LNCaP clone FGC (cell line): ENCODE measurements at regions not wholly inside any gene's neighbourhood (a gene's known extent, or its start where the extent isn't known, plus 50 kb on each side); places are given as distances from the start of the nearest gene placed in this dataset.

Source experiments
- DNase-seq: peaks from one replicate; pipeline ENCODE4 v3.0.0-alpha.2; 2011; ENCODE audit warnings: low read depth
- H3K4me3 ChIP-seq: 2 replicates; pipeline ENCODE4 v1.5.1; 2011; ENCODE audit warnings: mild to moderate bottlenecking, low read depth, low read length, control low read depth
- TF ChIP-seq, protein P1 (sequence below): IDR thresholded peaks from 2 replicates; pipeline ENCODE4 v1.5.1; 2012; ENCODE audit warnings: mild to moderate bottlenecking; ENCODE audit not compliant: control insufficient read depth, insufficient read depth; ENCODE audit errors: extremely low read depth

- no peak for DNase-seq
- H3K4me3 ChIP-seq: no peak overlapping the region
- TF ChIP-seq, protein P1, sequence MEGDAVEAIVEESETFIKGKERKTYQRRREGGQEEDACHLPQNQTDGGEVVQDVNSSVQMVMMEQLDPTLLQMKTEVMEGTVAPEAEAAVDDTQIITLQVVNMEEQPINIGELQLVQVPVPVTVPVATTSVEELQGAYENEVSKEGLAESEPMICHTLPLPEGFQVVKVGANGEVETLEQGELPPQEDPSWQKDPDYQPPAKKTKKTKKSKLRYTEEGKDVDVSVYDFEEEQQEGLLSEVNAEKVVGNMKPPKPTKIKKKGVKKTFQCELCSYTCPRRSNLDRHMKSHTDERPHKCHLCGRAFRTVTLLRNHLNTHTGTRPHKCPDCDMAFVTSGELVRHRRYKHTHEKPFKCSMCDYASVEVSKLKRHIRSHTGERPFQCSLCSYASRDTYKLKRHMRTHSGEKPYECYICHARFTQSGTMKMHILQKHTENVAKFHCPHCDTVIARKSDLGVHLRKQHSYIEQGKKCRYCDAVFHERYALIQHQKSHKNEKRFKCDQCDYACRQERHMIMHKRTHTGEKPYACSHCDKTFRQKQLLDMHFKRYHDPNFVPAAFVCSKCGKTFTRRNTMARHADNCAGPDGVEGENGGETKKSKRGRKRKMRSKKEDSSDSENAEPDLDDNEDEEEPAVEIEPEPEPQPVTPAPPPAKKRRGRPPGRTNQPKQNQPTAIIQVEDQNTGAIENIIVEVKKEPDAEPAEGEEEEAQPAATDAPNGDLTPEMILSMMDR: no peak
These were observed 357.7 kb upstream of the NR2F2 start for GRCh38 chr15:95972812-95973211.

GRCh38 chr15:95973566-95974256 lies 356.8 kb upstream of the NR2F2 start:
- DNase-seq: no peak
- H3K4me3 ChIP-seq: no peak overlapping the region
- TF ChIP-seq, protein P1: no peak

DNA sequence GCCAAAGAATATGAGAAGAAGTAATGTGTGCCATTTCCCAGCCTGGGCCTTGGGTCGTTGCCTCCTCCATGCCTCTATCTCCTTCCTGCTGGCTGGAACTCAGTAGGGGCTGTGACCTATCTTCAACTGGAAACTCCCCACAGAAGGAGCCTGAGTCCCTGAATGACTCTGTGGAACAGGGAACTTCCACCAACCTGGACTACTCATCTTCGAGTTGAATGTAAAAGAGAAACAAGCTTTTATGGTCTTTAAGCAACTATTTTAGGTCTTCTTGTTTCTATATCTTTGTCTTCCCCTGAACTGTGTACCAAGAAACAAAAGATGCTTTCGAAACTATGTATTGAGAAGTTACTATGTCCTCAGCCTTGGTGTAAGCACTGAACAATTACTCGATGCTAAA lies 355.3 kb upstream of the NR2F2 start:
- H3K4me3 ChIP-seq: no peak overlapping the region
- TF ChIP-seq, protein P1: no peak
- DNase-seq: no peak

GRCh38 chr15:95979286-95979685 lies 351.2 kb upstream of the NR2F2 start:
- DNase-seq: no peak
- TF ChIP-seq, protein P1: no peak
- no peak overlapping the region for H3K4me3 ChIP-seq

GRCh38 chr15:95981209-95981608 lies 349.3 kb upstream of the NR2F2 start:
- no peak for DNase-seq
- H3K4me3 ChIP-seq: no peak overlapping the region
- TF ChIP-seq, protein P1: no peak

DNA sequence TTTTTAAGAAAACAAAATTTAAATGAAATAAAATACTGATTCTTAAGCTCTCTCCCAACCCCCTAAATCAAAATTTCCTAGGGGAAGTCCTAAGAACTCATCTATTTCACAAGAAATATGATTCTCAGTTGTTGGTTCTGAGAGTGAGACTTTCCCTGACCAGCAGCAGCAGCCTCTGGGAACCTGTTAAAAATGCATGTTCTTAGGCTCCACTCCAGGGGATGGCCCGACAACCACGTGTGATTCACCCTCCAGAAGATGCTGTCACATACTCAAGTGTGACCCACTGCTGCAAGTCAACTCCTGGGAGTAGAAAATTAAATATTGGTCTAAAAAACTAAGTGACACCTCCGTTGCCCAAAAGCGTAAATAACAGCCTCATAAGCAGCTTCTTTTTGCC lies 343.2 kb upstream of the NR2F2 start:
- TF ChIP-seq, protein P1: no peak
- DNase-seq: no peak
- no peak overlapping the region for H3K4me3 ChIP-seq
